ENCODE measurements at regions not wholly inside any gene's neighbourhood (a gene's known extent, or its start where the extent isn't known, plus 50 kb on each side); places are given as distances from the start of the nearest gene placed in this dataset.
"Not testable (repeated sequence)": the region's sequence is repeated elsewhere in the genome, so short reads cannot be mapped to it uniquely, and the experiment has no call there.

DNA sequence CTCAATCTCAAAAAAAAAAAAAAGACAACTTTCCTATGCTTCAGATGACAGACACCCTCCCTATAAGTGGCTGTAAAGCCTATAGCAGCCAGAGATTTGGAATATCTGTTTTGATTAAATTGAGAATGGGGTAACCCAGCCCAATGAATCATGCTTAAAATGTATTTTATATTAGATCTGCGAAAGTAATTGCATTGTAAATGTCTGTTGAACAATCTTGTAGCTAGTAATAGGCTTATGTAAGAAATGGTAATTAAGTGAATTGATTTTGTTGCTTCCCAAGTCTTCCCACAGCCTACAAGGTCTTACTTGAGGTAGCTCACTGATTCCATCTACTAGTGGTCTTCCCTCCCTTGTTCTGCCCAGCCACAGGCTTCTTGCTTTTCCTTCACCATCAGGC lies 590.7 kb downstream of the ACTL7B start:
- DNase-seq: no peak

DNA sequence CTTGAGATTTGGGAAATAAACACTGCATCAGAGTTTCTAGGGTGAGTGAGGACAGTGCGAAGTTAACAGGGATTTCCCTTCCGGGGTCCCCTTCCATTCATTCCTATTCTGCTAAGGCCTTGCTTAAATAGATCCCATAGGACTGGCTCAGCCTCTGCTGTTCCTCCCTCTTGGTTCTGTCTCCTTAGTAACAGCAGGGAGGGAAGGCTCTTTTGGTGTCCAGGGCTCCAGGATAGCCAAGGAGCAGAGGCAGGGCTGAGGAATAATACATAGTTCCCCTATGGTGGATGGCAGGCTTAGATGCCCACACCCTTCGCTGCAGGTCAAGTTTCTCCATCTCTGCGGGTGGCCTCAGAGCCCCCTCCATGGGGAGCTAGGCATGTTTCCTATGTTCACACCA lies 591.7 kb downstream of the ACTL7B start:
- DNase-seq: no peak

DNA sequence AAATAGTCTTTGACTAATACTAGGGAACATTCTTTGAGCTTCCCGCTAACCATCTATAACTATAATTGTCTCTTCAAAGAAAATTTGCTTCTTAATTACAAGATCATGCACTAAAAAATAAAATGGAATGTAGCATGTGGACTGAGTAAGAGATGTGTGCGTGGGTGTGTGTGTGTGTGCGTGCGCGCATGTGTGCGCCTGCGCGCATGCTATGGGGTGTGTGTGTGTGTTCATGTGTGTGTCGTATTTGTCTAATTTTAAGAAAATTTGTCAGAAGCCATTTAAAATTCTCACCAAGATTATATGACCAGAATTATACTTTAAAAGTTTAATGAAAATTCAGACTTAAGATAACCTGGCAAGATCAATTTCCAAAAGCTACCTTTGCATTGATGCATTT lies 593.0 kb downstream of the ACTL7B start:
- no peak for DNase-seq

DNA sequence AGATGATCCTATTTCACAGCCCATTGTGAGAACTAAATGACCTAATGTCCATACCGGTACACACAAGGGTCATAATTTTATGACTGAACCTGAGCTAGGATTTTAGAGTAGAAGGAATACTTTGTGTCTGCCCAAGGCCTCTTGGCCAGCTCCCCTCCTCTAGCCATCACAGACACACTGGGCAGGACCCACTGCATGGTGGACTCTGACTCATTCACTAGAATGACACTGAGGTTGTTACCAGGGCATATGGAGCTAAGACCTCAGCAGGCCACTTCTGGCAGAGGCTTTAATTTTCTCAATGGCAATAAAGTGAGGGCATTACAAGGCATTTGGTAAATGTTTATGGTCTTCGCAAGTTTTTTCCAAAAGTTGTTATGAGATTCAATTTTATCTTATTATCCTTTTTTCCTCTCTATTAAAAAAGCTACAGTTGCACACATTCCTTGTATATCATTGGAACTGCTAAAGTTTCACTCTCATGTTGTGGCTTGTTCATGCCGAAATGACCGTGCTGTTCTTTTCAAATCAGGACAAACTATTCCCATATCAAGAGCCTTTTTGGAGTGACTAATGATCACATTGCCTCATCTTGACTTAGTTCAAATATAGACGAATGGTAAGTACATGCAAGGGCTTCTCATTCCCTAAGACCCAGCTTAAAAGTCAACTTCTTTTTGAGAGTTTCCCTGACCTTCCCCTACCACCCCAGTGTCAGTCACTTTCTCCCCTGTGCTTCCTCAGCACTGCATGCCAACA lies 595.7 kb downstream of the ACTL7B start:
- no peak for DNase-seq

DNA sequence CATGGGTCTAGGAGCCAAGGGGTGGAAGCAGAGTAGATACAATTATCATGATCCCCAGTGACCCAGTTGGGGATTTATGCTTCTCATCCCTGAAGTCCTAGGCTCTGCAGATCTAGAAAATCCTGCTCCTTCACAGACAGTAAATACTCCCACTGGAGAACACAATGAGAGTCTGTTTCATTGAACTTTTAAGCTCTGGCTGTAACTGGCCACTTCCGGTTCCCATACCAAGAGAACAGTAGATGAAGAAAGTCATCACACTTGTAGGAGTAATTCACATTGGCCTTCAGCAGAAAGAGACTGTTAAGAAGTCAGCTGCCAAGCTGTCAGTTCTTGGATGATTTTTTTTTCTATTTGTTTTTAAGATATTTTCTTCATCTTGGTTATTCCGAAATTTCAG lies 597.1 kb downstream of the ACTL7B start:
- DNase-seq: no peak

DNA sequence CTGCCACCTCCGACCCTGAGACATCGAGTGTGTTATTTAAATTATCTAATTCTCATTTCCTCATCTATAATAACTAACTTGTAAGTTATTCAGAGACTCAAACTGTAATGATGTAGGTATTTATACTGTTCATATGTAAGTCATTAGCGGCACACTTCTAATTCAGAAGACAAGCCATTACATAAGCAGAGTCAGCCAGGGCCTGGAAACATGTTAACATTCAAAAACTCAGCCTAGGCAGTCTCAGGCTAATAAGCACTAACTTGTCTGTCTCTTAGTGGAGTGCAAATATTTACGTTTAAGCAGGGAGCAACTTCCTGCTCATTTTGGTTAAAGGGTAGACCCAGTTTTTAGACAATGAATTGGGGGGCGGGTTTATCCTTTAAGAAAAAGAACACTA lies 598.4 kb downstream of the ACTL7B start:
- no peak for DNase-seq

DNA sequence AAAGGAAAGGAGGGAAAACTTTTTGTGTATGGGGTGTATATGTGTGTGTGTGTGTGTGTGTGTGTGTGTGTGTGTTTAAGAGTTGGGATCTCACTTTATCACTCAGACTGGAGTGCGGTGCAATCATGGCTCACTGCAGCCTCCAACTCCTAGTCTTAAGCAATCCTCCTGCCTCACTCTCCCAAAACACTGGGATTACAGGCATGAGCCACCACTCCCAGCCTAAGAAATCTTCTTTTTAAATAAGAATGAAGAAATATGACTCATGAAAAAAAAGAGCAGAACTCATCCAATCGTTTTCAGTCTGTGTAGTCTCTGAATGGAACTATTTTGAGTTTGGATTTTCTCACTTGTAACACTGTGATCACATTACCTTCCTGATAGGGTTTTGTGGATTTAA lies 601.5 kb downstream of the ACTL7B start:
- no peak for DNase-seq

DNA sequence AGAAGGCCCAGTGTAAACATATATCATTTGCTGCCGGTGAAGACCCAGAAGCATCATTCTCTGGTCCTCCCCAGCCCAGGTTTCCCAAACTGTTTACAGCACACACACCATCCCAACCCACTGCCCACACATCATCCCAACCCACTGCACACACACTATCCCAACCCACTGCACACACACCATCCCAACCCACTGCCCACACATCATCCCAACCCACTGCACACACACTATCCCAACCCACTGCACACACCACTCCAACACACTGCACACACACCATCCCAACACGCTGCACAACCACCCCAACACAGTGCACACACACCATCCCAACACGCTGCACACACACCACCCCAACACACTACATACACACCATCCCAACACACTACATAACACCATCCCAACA lies 608.4 kb downstream of the ACTL7B start:
- not testable (repeated sequence) for DNase-seq

DNA sequence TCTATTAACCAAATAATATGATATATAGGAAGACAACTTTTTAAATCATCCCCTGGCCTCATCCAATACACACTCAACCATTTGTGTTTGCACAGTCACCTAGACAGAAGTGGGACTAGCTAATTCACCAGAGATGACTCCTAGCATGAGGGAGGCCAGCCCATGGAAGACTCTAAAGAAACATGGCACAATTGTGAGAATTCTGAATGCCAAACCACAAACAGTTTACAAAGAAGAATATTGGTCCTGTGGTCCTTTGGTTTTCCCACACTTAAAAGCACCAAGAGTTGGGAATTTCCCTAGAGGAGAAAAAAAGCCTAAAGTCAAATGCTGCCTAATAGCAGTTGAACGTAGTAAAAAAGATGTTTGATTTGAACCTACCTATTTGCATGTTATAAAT lies 609.9 kb downstream of the ACTL7B start:
- DNase-seq: no peak

DNA sequence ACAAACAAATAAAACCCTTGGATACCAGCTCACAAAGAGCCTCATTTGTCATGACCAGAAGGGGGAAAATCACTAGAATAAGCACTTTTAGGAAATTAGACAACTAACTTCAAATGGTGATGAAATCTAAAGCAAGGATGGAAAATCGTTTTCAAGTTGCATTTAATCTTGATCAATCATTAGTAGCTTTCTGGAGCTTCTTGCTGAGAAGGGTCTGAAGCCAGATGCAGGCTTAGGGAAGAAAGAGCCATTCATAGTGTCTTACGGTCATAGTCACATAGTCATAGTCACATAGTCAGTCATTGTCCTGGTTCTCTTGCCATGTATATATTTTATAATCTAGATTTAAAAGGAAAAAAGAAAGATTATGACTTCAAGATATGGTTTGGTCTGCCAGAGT lies 610.5 kb downstream of the ACTL7B start:
- DNase-seq: no peak

DNA sequence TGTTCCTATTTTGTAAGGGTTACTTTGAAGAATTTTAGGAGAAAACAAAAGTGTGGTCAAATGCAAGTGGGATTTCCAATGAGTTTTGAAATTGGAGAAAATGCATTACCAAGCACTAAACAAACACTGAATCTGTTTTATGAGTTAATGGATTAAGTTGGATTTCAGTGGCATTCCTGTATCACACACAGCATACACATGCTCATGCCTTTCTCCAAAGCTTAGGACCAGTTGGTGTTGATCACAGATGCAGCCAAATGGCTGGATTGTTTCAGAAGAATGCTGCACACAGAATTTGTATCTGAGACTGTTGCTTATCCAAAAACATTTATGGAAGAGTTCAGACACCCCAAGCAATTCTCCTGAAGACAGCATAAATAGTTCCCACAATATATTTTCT lies 611.1 kb downstream of the ACTL7B start:
- DNase-seq: no peak

DNA sequence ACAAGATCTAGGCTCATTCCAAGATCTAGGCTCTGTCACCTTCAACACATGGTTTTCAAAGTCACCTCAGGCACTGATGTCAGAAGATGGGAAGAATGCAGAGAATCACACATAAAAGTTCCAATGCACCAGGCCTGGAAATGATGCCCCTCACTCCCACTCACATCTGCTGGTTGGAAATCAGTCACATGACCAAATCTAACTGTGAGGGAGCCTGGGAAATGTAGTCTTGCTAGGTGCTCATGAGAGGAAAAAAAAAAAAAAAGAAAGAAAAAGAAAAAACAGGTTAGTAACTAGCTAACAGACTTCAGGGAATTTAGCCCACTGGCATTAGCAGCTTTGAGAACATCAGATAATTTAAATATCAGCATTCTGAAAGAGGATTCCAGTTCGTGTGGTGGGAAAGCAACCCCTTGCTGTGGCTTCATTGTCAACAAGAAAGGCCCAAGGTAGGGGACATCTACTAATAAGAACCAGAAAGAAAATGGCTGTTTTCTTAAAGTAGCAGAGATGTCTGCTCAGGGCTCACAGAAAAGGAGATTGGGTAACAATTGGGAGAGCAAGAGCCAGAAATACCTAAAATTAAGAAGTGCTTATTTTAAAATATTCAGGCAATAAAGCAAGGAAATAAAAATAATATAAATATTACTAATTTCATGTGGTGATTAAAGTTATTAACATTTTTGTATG lies 614.3 kb downstream of the ACTL7B start:
- no peak for DNase-seq

DNA sequence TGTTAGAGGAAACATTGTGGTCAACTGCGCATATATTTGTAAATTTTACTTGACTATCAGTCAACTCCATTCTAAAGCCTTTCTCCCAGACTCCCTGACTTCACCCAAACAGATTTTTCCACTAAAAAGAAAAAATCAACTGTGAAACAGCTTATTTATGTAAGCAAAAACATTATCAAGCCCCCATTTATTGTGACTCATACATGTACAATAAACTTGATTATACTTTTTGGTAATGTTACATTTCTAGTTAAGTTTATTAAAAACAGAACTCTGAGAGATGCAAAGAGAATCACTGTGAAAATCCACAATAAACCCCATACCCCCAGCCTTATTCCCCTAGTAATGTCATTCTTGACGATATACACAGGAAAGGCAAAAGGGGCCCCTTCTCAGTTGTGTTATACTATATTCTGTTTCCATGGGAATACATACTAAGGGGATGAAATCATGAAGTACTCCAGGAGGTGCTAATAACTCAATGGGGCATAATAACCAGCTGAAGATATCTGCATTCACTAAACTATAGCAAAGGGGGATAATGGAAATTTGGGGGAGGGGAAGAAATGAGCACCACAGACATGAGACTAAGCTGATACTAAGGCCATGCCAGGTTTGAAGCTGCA lies 616.0 kb downstream of the ACTL7B start:
- DNase-seq: no peak

DNA sequence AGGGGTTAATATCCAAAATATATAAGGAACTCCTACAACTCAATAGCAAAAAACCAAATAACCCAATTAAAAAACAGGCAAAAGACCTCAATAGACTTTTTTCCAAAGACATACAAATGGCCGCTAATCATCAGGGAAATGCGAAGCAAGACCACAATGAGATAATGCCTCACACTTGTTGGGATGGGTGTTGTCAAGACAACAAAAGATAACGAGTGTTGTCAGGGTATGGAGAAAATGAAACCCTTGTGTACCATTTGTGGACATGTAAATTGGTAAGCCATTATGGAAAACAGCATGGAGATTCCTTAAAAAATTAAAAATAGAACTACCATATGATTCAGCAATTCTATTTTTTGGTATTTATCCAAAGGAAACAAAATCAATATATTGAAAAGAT lies 620.2 kb downstream of the ACTL7B start:
- DNase-seq: no peak

DNA sequence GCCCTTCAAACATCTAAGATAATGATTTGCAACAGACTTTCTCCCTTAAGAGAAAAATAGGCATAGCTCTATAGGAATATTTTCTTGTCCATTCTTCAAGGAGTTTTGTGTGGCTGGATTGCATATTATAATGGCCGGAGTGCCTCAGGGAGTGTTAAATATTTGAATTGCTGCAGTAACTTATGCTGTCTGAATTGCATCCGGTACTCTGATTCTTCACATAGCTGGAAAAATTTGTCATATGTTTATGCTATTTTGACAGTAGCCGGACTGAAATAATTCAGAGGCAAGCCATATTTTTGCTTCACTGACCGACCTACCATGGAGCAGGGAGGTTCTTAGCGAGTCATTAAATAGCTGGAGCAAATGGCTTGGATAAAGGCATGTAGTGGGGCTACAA lies 621.0 kb downstream of the ACTL7B start:
- DNase-seq: no peak

DNA sequence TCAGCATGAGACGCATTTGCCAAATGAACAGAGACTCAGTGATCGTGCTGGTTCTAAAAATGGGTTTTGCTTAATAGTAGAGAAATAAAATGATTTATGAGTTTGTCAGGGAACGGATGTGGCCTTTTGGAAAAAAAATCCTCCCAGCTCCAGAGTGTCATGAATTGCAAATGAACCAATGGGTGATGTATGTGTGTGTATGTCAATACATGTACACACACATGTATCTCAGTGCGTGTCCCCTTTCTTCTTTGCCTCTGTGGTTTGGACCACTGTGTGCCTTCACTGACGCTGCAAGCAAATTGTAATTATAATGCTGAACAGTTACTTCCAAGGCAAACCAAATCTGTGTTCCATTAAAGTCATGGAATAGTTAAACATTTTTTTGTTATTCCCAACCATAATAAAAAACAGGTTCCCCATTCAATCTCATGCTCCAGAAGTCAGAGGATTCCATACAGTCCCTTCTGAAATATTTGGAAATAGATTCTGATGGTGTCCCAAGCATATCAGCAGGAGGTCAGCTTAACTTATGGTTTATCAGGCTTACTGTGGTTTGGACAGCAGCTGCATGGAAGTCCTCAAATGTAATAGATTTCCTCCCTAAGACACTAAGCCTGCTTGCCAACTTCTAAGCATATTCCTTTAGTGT lies 630.5 kb downstream of the ACTL7B start:
- DNase-seq: no peak

DNA sequence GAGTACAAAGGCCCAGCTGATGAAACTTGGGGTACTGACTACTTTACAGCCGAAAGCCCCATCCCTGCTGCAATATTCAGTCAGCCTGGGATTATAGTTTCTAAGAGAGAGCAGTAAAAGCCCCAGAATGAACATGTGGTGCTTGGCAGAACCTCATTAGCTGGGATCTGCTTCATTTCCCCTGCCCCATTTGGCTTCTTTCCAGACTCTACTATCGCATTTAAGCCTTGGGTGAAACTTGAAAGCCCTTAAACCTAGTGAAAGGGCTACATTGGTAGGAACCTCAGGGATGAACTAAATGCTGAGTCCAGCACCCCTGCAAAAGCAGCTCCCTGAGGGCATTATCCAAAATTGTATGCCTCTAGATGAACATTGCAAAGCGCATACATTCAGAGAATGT lies 631.1 kb downstream of the ACTL7B start:
- DNase-seq: no peak

DNA sequence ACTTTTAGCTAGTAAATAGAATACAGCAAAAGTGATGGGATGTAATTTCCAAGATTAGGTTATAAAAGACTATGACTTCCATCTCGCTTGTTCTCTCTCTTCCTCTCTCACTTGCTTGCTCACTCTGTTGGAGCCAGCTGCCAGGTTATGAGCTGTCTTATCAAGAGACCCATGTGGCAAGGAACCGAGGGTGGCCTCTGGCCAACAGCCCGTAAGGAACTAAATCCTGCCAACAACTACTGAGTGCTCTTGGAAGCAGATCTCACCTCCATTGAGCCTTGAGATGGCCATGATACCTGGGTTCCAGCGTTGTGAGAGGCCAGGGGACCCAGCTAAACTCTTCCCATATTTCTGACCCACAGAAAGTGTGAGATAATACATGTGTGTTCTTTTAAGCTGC lies 636.1 kb downstream of the ACTL7B start:
- no peak for DNase-seq

DNA sequence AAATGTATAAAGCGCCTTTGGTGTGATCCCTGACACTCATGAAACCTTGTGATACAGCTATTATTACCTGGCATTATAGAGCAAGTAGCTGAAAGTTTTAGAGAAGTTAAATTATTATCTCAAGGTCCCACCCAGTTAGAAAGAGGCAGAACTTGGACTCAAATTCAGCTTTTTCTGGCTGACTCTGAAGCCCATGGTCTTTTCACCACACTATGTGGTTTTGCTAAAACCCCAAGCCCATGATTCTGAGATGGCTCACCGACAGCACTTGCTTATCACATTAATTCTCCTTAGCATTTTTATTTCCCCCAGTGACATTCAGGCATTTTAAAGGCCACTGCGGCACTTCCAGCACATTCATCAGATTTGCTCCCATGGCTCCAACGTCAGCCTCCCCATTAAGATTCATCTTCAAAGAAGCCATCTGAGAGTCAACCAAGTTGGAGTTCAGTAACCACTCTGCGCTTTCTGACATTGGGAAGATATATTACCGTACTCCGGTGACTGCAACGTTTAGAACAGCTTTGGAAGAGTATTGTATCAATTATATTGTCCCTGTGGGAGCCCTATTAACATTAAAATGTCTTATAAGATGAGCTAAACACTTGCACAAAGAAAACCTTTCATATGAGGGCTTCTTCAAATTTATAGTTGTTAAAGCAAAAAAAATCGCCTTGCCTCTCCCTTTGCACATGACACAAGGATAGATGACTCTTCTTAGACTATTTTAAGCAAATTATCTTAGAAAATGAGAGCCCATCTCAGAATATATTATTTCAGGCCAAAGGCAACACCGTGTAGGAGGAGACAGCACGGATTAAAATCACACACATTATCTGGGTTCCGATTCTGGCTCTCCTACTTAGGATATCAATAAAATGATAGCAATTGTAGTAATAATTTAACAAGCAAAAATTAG lies 638.1 kb downstream of the ACTL7B start:
- no peak for DNase-seq

DNA sequence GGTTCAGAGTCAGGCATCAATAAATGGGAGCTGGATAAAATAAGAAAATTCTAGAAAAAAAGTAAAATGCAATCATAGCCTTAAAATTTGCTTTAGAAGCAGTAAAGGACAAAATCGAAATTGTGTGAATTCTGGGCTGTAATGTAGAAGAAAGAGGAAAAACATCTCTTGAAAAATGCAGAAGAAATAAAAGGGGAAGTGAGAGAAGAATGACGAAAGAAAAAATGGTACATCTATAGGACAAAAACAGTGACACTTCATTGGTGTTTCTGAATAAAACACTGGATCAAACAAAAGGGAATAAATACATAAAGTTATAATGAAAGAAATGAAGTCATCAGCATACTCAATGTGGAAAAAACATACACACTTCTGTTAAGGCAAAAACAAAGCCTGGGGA lies 642.3 kb downstream of the ACTL7B start:
- DNase-seq: no peak

DNA sequence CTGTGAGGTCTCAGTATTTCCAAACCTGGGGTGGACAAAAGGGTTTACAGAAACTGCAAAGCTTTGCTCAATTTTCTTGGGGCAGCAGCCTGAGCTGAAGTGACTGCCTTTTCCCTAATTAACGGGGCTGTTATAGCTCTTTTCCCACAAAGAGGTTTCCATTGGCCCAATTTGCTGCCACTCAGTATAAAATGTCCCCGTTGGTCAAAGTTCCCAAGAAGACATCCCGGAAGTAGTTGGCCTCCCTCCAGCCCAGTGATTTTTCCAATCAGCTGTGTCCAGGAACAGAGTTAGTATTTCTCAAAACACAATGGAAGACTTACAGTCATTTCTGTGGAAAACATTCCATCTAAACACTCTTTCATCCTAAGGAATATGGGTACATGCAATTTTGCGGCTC lies 643.6 kb downstream of the ACTL7B start:
- no peak for DNase-seq

DNA sequence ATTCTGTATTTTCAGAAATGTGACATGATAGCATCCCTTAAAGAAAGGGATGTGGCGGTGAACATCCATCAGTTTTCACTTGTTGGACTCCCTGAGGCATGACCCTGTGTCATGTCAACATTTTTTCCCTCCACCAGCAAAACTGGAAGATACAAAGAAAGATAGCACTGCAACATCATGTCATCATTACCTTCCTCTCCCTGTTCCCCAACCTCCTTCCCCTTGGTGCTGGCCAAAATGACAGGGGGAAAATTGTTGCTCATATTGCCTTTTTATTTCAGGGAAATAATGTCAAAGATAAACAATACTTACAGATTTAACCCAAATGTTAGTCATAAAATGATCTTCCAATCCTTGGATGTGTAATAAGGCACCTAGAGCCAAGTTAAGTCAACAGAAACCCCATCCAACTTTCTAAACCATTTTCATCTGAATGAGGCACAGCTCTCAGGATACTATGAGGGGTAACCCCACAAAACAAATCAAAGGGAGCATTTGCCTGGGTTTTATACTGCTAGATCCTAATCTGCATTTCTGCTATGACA lies 644.3 kb downstream of the ACTL7B start:
- no peak for DNase-seq

Data from NCI-H2029 treated with DMSO at 0.1 percent for 48 hours (cell line).